Activated CD8-positive, alpha-beta memory T cell treated with anti-CD3 and anti-CD28 coated beads for 36 hours (primary cell): ENCODE measurements at regions not wholly inside any gene's neighbourhood (a gene's known extent, or its start where the extent isn't known, plus 50 kb on each side); places are given as distances from the start of the nearest gene placed in this dataset.
"Not testable (repeated sequence)": the region's sequence is repeated elsewhere in the genome, so short reads cannot be mapped to it uniquely, and the experiment has no call there.

Experiments used
- CTCF ChIA-PET: fragments of 350-600 bp; sonication (Branson Sonifier 250); formaldehyde crosslinking; loops from one replicate; lab custom pipeline; 2021; ENCODE audit warnings: antibody characterized with exemption; lab: Charles Lee
- POLR2A ChIA-PET: fragments of 350-600 bp; sonication (Branson Sonifier 250); formaldehyde crosslinking; loops from one replicate; lab custom pipeline; 2021; ENCODE audit warnings: antibody characterized with exemption; lab: Charles Lee

DNA sequence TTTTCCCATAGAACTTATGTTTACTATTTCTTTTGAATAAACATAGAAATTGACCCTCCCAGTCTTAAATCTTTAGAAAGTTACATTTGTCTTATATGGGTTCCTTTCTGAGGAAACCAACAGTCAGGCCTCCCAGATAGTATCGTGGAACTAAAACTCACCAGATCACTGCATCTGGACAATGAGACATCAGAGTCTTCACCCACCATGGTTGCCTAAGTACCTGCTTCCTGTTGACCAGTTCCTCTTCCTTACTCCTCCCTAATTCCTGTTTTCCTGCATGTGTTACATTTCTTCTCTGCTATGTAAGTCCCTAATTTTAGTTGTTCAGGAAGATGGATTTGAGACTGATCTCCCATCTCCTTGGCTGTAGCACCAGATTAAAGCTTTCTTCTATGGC, 462.2 kb downstream of the DIRAS2 start:
- POLR2A ChIA-PET = no interaction called here

DNA sequence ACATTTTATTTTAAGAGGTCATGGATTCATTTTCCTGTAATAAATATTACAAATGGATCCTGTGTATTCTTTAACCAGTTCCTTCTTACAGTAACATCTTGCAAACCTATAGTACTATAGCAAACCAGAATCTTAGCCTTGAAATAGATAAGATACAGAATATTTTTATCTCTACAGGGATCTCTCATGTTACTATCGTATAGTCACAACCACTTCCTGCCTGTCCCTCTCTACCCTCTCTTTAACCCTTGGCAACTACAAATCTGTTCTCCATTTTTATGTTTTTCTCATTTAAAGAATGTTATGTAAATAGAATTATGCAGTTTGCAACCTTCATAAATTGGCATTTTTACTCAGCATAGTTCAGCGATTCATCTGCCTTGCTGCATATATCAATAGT, 454.0 kb downstream of the DIRAS2 start:
- ChIA-PET CTCF (no interaction called here), POLR2A (no interaction called here)

More for the DNA sequence above, 462.2 kb downstream of the DIRAS2 start:
- CTCF ChIA-PET = no interaction called here

DNA sequence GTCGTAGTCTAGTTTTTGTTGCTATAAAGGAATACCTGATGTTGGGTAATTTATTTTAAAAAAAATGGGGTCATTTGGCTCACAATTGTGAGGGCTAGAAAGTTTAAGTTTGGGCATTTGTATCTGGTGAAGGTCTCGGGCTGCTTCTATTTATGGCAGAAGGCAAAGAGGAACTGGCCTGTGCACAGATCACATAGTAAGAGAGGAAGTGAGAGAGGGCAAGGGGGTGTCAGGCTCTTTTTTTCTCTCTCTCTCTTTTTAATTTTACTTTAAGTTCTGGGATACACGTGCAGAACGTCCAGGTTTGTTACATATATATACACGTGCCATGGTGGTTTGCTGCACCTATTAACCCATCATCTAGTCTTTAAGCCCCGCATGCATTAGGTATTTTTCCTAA, 453.3 kb downstream of the DIRAS2 start:
- CTCF ChIA-PET = no interaction called here
- POLR2A ChIA-PET = no interaction called here

DNA sequence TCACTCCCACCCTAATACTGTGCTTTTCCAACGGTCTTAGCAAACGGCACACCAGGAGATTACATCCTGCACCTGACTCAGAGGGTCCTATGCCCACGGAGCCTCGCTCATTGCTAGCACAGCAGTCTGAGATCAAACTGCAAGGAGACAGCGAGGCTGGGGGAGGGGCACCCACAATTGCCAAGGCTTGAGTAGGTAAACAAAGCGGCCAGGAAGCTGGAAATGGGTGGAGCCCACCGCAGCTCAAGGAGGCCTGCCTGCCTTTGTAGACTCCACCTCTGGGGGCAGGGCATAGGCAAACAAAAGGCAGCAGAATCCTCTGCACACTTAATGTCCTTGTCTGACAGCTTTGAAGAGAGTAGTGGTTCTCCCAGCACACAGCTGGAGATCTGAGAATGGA, 450.2 kb downstream of the DIRAS2 start:
- POLR2A ChIA-PET, CTCF ChIA-PET: not testable (repeated sequence)

DNA sequence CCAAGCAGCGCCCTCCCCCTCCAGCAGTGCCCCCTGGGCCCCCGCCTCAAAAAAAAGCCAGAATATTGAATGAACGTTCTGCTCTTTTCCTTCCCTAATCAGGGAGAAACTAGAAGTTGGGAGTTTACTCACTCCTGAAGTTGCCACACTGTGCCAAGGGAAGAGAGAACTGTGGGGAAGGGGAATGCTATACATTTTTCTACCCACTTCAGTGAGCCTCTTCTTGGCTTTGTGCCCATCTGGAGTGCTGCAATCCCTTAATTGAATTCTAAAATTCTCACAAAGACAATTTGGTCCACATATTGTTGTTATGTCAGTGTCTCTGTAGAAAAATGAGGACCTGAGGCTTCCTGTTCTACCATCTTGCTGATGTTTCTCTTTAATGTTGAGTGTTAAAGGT, 443.7 kb downstream of the DIRAS2 start:
- ChIA-PET CTCF (no interaction called here), POLR2A (no interaction called here)

DNA sequence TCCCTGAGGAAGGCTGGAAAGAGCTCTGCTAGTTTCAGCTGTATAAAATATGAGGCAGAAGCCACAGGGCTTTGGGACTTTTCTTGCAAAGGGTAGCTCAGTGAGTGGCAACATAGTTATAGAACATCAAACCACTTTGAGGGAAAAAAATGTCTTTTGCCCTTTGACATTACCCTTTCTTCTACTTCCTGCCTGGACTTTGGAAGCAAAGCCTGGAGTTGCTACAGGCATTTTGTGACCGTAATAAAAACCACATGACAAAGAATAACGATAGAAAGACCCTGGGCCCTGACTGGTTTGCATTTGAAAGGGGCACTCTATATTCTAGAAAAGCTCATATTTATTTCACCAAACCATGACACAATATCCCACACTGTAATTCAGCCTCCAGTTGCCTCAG, 440.9 kb downstream of the DIRAS2 start:
- ChIA-PET CTCF (interaction anchor here (0.7 kb wide), 1 partner anchor 649 kb away, joined by 4 read pairs; no protein-coding TSS in a partner anchor), POLR2A (interaction anchor here (0.5 kb wide), 1 partner anchor 404 kb away, joined by 3 read pairs; no protein-coding TSS in a partner anchor)

DNA sequence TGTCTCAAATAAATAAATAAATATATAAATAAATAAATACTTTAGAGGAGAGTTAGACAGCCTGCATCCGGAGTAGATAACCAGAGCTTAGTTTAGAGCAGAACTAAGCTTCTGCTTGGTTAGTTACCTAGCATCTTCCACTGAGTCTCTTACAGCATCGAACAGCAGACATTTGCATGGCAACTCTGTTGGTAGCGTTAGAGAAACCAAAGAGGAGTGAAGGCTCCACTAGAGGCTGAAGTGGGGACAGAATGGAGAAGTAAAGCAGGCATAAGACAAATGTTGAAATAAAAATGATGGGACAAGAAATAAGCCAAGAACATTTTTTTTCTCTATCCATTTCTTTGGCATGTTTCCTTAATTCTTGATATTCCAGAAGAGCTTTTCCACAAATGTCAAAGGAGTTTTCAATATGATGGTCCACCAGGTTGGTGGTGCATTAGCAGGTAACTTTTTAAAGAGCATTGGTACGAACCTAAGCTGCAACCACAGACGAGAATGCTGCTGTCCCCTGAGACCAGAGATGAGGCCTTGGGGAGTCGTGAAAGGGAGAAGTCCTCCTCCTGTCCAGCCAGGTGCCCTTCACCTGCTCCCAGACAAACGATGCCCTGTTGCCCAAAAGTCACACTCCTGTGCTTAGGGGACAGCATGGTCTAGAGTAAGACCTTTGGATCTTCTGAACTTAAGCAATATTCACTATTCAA, 438.3 kb downstream of the DIRAS2 start:
- POLR2A ChIA-PET = no interaction called here
- CTCF ChIA-PET = interaction anchor here (0.5 kb wide), 1 partner anchor 29 kb away, joined by 3 read pairs; no protein-coding TSS in a partner anchor

DNA sequence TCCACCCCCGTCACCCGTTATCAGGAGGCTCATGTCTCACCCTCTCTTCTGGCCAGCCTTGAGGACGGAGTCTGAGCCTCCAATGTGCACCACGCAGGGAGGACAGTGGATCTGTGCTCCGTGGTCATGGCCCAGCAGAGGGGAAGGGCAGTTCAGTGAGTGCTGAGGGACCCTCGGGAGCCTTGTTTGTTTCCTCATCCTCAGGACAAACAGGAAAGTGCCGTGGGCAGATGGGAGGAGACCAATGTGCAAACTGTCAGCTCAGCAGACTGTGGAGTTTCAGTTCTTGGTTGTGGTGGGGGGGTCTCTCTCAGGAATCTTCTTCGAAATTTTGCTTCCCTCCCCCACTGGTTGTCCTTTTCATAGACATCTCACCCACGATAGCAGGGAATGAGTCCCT, 429.6 kb downstream of the DIRAS2 start:
- CTCF ChIA-PET, POLR2A ChIA-PET: not testable (repeated sequence)

DNA sequence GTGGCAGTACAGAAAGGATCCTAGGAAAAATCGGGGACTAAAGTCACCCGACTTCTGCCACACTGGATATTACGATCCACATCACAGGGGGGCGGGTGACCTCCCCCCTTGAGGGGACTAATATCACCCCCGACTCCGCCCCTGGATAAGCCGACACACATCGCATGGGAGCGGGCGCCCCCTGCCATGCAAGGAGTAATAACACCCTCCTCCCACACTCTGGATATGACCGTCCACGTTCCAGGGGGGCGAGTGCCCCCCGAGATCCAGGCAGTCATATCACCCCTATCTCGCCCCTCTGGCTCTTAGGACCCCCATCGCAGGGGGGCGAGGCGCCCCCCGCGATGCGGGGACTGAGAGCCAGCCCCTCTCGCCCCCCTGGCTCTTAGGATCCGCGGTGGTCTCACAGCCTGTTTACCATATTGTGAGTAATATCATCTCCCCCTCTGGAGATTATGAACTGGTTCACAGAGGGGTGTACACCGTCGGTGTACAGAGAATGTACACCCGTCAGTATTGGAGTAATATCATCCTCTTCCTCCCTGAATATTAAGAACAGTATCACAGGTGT, 423.0 kb downstream of the DIRAS2 start:
- POLR2A ChIA-PET = no interaction called here
- CTCF ChIA-PET = no interaction called here

DNA sequence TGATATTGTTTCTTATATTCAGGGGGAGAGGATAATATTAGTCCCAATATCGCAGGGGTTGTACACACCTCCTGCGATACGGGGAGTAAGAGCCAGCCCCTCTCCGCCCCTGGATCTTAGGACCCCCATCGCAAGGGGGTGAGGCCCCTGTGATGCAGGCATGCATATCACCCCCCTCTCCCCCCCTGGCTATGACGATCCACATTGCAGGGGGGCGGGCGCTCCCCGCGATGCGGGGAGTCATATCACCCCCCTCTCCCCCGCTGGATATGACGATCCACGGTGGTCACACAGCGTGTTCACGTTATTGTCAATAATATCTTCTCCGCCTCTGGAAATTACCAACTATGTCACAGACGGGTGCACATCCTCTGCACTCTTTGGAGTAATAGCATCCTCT, 420.7 kb downstream of the DIRAS2 start:
- POLR2A ChIA-PET = not testable (repeated sequence)

DNA sequence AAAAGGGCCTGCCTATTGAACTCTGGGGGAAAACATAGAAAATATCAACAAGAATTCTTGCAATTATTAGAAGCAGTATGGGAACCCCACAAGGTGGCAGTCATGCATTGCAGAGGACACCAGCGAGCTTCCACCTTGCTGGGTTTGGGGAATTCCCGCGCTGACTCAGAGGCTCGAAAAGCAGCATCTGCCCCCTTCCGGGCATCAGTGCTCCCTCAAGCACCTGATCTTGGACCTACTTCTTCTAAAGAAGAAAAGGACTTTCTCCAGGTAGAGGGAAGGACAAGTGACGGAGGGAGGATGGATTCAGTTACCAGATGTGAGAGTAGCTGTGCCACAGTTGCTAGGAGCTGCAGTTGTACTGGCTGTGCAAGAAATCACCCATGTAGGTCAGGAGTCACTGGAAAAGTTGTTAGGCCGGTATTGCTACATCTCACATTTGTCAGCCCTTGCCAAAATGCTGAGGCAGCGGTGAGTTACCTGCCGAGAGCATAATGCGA, 415.7 kb downstream of the DIRAS2 start:
- CTCF ChIA-PET = interaction anchor here (1.5 kb wide), 1 partner anchor 633 kb away, joined by 4 read pairs; no protein-coding TSS in a partner anchor
- POLR2A ChIA-PET = not testable (repeated sequence)

More for the DNA sequence above, 420.7 kb downstream of the DIRAS2 start:
- CTCF ChIA-PET = not testable (repeated sequence)

DNA sequence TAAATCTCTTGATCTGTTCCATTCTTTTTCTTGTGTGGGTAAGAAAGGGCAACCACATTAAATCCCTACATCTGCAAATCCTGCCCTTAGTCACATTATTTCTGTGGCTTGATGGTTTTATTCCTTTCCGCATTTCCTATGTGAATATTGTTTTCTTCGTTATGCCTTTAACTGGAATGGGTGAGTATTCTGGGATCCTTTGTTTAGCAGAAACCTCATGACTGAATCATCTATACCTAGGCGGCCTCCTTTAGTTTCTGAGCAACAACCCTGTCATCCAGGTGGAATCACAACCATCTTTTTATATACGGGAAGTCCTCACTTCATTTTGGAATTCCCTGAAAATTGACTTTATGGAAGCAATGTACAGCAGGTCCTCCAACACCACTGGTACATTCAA, 409.5 kb downstream of the DIRAS2 start:
- CTCF ChIA-PET, POLR2A ChIA-PET: not testable (repeated sequence)

DNA sequence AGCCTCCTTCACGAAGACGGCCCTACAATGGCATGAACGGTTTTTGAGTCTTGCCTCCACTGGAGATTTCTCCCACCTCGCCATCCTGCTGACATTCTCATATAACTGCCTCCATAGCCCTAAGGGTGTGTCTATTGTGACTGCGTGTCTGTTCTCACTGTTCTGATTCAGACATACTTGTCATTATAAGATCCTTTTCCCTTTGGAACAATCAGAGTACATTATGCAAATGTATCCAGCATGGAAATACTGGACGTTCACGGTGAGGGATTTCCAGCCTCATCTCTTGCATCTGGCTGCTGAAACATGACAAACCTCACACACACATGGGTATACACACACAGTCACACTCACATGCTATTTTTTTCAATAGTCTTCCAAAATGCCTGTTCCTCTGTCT, 402.1 kb downstream of the DIRAS2 start:
- ChIA-PET CTCF (no interaction called here), POLR2A (no interaction called here)

DNA sequence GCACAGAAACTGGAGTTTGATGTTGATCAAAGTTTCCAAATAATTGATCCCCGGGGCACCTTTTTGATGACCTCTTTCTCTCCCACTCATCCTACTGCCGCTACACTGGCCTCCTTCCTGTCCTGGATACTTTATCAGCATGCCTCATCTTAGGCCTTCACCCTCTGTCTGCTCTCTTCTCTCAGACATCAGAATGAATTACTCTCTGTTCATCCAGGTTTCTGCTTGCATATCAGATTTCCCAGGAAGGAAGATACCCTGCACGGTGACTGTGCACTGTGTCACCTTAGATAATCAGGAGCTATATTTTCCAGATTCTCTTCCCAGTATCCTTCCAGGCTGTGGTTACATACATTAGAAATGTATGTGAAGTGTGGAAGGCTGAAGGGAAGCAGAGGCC, 397.0 kb downstream of the DIRAS2 start:
- POLR2A ChIA-PET = no interaction called here
- CTCF ChIA-PET = no interaction called here

DNA sequence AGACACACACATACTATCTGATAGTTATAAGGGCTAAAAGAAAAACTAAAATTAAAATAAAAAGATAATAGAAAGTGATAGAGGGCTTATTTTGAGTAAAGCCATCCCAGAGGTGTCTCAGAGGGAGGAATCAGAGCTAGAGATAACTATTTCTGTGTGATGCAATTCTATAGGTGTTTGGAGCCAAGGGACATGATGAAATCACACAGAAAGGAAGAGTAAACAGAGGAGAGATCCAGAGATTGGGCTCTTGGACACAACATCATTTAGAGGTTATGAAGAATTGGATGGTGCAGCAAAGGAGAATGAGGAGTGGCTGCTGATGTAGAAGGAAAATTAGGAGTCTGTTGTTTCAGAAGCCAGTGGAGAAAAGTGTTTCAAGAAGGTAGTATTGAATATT, 393.5 kb downstream of the DIRAS2 start:
- ChIA-PET CTCF (no interaction called here), POLR2A (no interaction called here)

DNA sequence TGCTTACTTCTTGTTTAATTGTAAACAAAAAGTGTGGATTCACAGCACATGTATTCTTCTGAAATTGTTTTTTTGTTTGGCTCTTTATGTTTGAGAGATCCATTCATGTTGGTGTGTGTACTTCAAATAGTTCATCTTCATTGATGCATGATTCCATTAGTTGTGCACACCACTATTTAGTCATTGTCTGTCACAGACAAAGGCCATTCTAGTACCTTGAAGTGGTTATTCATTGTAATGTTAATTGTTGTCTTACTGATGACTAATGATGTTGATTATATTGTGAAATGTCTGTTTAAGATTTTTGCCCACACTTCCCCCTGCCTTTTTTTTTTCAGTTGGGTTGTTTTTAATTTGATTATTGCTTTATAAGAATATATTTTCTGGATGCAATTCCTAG, 391.3 kb downstream of the DIRAS2 start:
- ChIA-PET POLR2A (no interaction called here), CTCF (no interaction called here)

DNA sequence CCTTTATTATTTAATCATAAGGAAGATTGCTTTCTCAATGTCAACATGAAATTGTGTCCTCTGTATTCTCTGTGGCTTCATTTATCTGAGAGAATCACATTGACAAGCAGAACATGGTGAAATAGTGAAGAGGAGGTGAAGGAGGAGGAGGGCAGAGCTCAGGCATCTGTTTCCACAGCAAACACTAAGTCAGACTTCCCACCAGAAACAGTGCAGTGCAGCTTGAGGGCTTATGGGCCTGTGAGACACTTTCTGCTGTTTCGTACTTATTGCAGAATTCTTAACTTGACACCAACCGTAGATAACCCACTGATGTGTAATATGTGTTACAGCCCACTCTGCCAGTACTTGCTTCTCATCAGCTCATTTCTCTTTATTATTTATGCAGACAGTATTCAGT, 386.3 kb downstream of the DIRAS2 start:
- ChIA-PET CTCF (no interaction called here), POLR2A (no interaction called here)

DNA sequence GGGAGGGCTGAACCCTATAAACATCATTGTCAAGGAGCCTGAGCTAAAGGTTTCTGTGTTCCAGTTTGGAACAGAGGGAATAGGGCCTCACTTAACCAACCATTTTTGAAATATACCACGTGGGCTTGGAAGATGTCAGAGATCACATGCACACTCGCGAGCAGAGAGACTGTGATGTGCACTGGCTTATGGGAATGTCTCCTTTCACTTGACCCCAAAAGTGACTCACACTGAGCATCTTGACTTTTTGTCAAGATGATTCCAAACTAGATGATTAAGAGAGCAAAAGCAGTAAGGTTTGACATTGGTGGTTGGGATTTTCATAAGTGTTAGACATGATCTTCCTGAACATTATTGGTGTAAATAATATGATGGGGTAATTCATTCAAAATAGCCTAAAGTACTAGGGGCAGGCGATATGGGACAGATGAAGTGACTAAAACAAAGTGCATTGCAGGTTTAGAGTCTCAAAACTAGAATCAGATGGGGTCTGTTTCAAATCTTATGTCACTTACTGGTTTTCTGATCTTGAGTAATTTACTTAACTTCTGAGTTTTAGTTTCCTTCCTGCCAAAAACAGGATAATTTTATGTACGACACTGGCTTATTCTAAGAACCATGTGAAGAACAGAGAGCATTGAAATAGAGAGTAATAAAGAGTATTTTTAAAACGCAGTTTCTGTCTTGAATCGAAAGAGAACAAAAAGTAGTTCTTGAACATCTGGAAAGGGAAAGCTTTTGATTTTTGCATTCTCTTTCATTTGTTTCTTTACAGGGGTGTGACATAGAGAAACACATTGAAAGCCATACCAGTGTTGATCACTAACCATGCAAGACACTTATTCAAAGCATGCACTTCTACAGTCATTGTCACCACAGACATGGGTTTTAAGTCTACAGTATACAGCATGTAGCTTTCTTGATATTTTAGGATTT, 383.0 kb downstream of the DIRAS2 start:
- POLR2A ChIA-PET = no interaction called here
- CTCF ChIA-PET = no interaction called here

DNA sequence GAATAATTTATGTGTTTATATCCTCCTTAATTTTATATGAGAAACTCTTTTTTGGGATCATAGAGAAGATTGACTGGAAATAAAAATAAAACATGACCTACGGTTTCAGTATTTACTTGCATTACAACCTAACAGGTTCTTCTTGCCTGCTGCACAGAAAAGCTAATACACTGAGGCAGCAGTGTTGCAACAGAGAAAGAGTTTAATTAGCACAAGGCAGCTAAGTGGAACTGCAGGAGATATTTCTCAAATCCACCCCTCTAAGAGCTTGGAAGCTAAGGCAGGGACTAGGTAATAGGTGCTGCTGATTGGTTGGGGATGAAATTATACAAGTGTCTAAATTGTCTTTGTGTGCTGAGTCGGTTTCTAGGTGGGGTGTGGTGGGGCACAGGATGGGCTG, 380.9 kb downstream of the DIRAS2 start:
- ChIA-PET POLR2A (no interaction called here), CTCF (no interaction called here)

DNA sequence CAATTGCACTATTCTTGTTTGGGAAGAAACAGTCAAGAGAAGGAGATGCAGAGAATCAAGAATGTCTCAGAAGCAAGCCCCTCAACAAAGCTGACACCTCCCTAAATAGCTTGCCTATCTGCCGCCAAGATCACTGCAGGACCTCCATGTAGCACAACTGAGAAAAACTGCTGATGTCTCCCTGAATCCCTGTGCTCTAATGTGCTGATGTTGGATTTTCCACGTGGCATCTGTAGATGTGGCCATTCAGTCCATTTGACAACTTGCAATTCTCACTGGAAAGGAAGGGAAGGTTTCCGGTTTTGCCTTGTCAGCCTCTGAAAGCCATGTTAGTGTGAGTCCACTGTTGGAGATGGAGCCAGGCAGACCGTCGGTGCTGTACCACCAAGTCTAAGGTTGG, 374.0 kb downstream of the DIRAS2 start:
- POLR2A ChIA-PET = no interaction called here
- CTCF ChIA-PET = no interaction called here
